ENCODE measurements at regions not wholly inside any gene's neighbourhood (a gene's known extent, or its start where the extent isn't known, plus 50 kb on each side); places are given as distances from the start of the nearest gene placed in this dataset.
"Not testable (repeated sequence)": the region's sequence is repeated elsewhere in the genome, so short reads cannot be mapped to it uniquely, and the experiment has no call there.

- no peak for TF ChIP-seq POLR2A (IDR thresholded peaks at IDR 0.05; ENCODE audit: low read depth, low read length)
- FAIRE-seq (no peak), DNase-seq (ENCODE audit: insufficient read length, low spot score) (no peak)
Measured at GRCh38 chr2:180542511-180542910, 437.9 kb upstream of the UBE2E3 start.

- DNase-seq (ENCODE audit: insufficient read length, low spot score) (no peak), FAIRE-seq (no peak)
- no peak for TF ChIP-seq POLR2A (IDR thresholded peaks at IDR 0.05; ENCODE audit: low read depth, low read length)
Measured at GRCh38 chr2:180540761-180541160, 439.6 kb upstream of the UBE2E3 start.

- DNase-seq (ENCODE audit: insufficient read length, low spot score): no peak
- FAIRE-seq: no peak
- no peak for TF ChIP-seq POLR2A (IDR thresholded peaks at IDR 0.05; ENCODE audit: low read depth, low read length)
Measured at GRCh38 chr2:180539541-180539940, 440.9 kb upstream of the UBE2E3 start.

GRCh38 chr2:180535289-180535688 lies 445.1 kb upstream of the UBE2E3 start:
- DNase-seq (ENCODE audit: insufficient read length, low spot score) (no peak), FAIRE-seq (no peak)
- TF ChIP-seq POLR2A (IDR thresholded peaks at IDR 0.05; ENCODE audit: low read depth, low read length): no peak

GRCh38 chr2:180531787-180532186 lies 448.6 kb upstream of the UBE2E3 start:
- not testable (repeated sequence) for FAIRE-seq; DNase-seq (ENCODE audit: insufficient read length, low spot score)

- TF ChIP-seq POLR2A (IDR thresholded peaks at IDR 0.05; ENCODE audit: low read depth, low read length): no peak
- FAIRE-seq: no peak
- DNase-seq (ENCODE audit: insufficient read length, low spot score): no peak
Measured at GRCh38 chr2:180524499-180524898, 455.9 kb upstream of the UBE2E3 start.

- no peak for TF ChIP-seq POLR2A (IDR thresholded peaks at IDR 0.05; ENCODE audit: low read depth, low read length)
- DNase-seq (ENCODE audit: insufficient read length, low spot score) (peak; percentile 13), FAIRE-seq (peak; percentile 98)
Measured at GRCh38 chr2:180523621-180524340, 456.6 kb upstream of the UBE2E3 start.

- FAIRE-seq (peak; percentile 80), DNase-seq (ENCODE audit: insufficient read length, low spot score) (no peak)
- no peak for TF ChIP-seq POLR2A (IDR thresholded peaks at IDR 0.05; ENCODE audit: low read depth, low read length)
Measured at GRCh38 chr2:180520921-180521581, 459.4 kb upstream of the UBE2E3 start.

GRCh38 chr2:180520206-180520605 lies 460.2 kb upstream of the UBE2E3 start:
- FAIRE-seq: peak; percentile 15
- TF ChIP-seq POLR2A (IDR thresholded peaks at IDR 0.05; ENCODE audit: low read depth, low read length): no peak
- DNase-seq (ENCODE audit: insufficient read length, low spot score): no peak

- DNase-seq (ENCODE audit: insufficient read length, low spot score): no peak
- peak; percentile 94 for FAIRE-seq
- TF ChIP-seq POLR2A (IDR thresholded peaks at IDR 0.05; ENCODE audit: low read depth, low read length): no peak
Measured at GRCh38 chr2:180519276-180519675, 461.1 kb upstream of the UBE2E3 start.

- FAIRE-seq (no peak), DNase-seq (ENCODE audit: insufficient read length, low spot score) (no peak)
- TF ChIP-seq POLR2A (IDR thresholded peaks at IDR 0.05; ENCODE audit: low read depth, low read length): no peak
Measured at GRCh38 chr2:180516232-180516631, 464.2 kb upstream of the UBE2E3 start.

GRCh38 chr2:180513389-180513788 lies 467.0 kb upstream of the UBE2E3 start:
- FAIRE-seq: no peak
- DNase-seq (ENCODE audit: insufficient read length, low spot score): no peak
- TF ChIP-seq POLR2A (IDR thresholded peaks at IDR 0.05; ENCODE audit: low read depth, low read length): no peak

GRCh38 chr2:180508458-180508857 lies 471.9 kb upstream of the UBE2E3 start:
- no peak for FAIRE-seq
- no peak for TF ChIP-seq POLR2A (IDR thresholded peaks at IDR 0.05; ENCODE audit: low read depth, low read length)
- no peak for DNase-seq (ENCODE audit: insufficient read length, low spot score)

GRCh38 chr2:180507028-180507427 lies 473.4 kb upstream of the UBE2E3 start:
- no peak for TF ChIP-seq POLR2A (IDR thresholded peaks at IDR 0.05; ENCODE audit: low read depth, low read length)
- FAIRE-seq (no peak), DNase-seq (ENCODE audit: insufficient read length, low spot score) (no peak)

GRCh38 chr2:180505203-180505602 lies 475.2 kb upstream of the UBE2E3 start:
- DNase-seq (ENCODE audit: insufficient read length, low spot score): no peak
- FAIRE-seq: peak; percentile 94
- TF ChIP-seq POLR2A (IDR thresholded peaks at IDR 0.05; ENCODE audit: low read depth, low read length): no peak

Data from H54 (cell line).